NCI-H69 (cell line): ENCODE measurements at regions not wholly inside any gene's neighbourhood (a gene's known extent, or its start where the extent isn't known, plus 50 kb on each side); places are given as distances from the start of the nearest gene placed in this dataset.
"Not testable (repeated sequence)": the region's sequence is repeated elsewhere in the genome, so short reads cannot be mapped to it uniquely, and the experiment has no call there.

Experiments
- DNase-seq: peaks from one replicate; lab custom pipeline; 2025; lab: John Stamatoyannopoulos, UW

DNA sequence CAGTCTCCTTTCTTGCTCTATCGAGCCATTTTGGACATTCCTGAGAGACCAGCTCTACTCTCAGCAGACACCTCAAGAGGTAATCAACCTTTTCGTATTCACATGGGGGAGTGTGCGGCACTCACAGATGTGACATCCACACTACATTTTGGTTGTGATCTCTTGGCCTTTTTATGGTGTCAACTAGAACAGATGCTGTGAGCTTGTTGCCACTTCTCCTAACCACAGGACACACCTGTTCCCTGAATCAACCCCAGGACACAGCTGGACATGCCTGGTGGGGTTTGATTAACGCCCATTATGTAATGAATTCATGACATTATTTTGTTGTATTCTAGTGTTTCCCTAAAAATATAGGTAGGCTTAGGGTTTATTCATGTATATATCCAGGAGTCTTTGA, 1143.6 kb downstream of the TMEM121 start:
- no peak for DNase-seq

GRCh38 chr14:106674093-106674492, 1147.7 kb downstream of the TMEM121 start:
- not testable (repeated sequence) for DNase-seq

- DNase-seq: not testable (repeated sequence)
Observed at GRCh38 chr14:106674509-106675125, 1148.2 kb downstream of the TMEM121 start.

- DNase-seq: not testable (repeated sequence)
Observed at GRCh38 chr14:106675716-106676115, 1149.3 kb downstream of the TMEM121 start.

DNA sequence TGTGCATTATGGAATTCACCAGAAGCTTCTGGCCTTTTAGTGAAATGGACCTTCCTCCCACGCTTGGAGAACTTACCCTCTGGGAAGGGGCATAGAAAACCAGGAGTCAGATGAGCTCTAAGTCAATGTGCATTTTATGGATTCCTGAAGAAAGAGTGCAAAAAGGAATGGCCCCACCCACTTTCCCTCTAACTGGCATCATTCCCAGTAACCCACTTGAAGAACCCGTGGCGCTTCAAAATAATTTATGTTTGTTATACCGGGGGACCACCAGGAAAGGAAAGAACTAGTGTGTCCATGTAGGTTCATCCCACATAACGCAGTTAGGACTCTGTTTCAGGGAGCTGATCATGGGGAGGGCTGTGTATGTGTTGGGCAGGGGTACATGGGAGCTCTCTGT, 1153.4 kb downstream of the TMEM121 start:
- DNase-seq: no peak

DNA sequence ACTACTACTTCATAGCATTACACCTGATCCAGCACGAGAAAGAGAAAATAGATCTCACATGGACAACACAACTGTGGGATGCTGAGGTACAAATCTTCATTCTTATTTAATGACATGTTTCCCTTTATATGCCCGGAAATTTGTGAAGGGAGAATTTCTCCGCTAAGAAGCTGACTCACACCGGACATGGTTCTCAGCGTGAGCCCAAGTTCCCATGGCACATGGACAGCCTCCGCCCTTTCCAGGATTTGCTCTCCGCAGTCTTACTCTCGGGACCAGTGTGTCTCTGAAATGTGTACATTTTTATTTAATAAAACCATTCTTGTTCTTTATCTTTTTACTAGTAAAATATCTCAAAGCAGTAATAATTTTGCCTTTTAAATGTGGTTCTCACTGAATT, 1154.8 kb downstream of the TMEM121 start:
- DNase-seq: no peak

DNA sequence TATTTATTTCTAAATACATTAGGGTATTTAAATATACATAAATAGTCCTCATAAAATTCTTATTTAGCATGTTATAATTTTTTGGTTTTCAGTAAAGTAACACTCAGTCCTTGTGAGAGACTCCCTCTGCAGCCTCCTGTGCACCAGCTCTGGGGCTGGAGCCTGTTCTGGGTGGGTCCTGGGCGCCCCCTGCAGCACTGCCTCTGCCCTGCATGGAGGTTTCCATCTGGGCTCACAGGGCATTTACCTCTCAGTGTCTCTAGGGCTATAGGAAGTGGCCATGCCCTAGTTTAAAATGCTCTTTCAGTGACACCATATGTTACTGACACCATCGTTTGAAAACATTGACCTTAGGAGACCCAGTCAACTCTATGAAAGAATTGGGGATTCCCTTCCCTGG, 1155.2 kb downstream of the TMEM121 start:
- no peak for DNase-seq

DNA sequence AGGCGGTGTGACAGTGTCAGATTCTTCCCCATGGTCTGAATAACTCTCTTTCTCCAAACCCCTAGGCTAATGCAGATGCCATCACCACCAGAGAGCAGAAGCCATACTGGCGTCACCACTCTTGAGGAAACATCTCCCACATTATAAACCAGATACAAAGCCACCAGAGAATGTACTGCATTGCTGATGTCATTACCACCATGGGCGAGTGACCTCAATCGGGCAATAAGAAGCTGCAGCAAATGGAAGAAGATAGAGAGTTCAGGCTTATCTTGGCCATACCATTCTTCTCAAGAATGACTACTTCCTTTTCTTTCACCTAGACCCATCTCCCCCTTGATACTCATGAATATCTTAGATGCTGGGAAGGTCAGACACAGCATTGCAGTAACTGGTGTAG, 1157.2 kb downstream of the TMEM121 start:
- DNase-seq: no peak

DNA sequence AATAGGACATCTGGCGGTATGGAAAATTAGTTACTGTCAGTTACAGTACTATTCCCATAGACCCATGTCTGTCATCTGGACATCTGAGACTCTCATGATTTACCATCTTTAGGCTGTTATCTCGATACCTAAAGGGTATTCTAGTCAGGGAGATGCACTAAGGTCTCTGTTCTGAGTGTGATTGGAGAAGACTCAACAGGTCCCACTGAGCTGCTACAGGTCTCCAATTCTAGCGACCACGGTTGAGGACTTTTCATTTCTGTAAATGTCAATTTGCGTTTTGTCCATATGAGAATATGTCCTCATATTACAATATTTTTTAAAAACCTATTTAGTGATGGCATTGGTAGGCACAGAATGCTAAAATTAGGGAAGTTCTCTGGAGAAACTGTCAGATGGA, 1160.2 kb downstream of the TMEM121 start:
- DNase-seq: no peak

DNA sequence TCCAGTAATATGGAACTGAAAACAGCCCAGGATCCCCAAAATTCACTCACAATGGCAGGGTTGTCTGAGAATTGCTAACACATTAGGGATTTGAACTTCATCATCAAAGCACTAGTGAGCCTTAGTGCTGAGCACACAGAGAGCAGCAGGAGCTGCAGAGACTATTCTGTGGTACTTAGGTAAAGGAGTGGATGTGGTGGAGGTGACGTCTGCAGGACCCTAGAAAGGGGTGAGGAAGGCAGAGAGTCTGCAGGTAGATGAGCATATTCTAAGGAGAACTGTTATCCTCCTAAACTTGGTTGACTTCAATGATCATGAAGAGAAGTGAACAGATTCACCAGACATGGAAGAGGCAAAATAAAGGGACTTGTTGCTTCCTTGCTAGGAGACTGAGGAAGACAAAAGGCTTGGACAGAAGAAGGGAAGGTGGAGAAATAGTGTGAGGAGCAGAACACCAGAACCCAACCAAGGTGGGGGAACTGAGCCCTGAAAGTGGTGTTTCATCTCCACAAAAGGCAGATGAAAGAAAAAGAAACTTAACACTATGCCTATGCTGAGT, 1164.0 kb downstream of the TMEM121 start:
- no peak for DNase-seq

DNA sequence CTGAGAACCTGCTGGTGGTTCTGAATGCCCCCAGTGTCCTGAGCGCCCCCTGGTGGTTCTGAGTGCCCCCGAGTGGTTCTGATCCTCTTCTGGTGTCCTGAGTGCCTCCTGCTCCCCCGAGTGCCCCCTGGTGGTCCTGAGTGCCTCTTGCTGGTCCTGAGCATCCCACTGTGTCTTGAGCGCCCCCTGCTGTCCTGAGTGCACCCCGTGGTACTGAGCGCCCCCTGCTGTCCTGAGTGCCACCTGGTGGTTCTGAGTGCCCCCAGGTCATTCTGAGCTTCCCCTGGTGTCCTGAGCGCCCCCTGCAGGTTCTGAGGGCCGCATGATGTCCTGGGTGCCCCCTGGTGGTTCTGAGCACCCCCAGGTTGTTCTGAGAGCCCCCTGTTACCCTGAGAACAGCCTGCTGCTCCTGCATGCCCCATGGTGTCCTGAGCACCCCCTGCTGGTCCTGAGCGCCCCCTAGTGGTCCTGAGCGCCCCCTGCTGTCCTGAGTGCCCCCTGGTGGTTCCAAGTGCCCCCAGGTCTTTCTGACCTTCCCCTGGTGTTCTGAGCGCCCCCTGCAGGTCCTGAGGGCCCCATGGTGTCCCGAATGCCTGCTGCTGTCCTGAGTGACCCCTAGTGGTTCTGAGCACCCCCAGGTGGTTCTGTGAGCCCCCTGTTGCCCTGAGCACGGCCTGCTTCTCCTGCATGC, 1165.4 kb downstream of the TMEM121 start:
- peak; percentile 24 for DNase-seq

GRCh38 chr14:106694638-106695393, 1168.4 kb downstream of the TMEM121 start:
- DNase-seq: peak; percentile 6

DNA sequence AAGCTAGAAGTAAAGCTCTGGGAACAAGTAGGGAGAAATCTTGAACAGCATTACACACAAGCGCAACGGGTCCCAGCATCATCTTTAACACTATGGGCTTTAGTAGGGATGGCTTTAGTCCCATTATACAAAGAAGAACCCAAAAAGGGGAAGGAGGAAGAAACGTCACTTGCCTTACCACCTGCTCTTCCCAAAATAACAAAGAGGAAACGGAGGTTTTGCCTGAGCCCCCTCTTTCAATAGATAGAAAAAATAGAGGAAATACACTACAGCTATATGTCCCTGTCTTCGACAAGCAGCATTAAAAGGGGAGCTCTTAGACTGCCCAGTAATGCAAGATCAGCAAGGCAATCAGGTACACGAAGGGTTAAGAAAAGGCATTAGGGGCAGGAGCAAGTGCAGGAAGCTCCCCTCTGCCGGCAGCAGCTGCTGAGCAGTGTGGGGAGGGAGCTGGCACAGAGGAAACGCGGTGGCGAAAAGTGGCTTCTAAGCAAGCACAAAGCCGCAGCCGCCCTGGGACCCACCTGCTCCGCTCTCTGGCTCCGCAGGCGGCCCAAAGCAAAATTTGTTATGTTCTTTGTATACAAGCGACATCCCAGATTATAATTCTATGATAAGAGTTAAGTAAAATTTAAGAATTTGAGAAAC, 1172.4 kb downstream of the TMEM121 start:
- not testable (repeated sequence) for DNase-seq

- not testable (repeated sequence) for DNase-seq
Observed at GRCh38 chr14:106703651-106704050, 1177.3 kb downstream of the TMEM121 start.

- DNase-seq: not testable (repeated sequence)
Observed at GRCh38 chr14:106706488-106706887, 1180.1 kb downstream of the TMEM121 start.

GRCh38 chr14:106710187-106710586, 1183.8 kb downstream of the TMEM121 start:
- DNase-seq: not testable (repeated sequence)

DNA sequence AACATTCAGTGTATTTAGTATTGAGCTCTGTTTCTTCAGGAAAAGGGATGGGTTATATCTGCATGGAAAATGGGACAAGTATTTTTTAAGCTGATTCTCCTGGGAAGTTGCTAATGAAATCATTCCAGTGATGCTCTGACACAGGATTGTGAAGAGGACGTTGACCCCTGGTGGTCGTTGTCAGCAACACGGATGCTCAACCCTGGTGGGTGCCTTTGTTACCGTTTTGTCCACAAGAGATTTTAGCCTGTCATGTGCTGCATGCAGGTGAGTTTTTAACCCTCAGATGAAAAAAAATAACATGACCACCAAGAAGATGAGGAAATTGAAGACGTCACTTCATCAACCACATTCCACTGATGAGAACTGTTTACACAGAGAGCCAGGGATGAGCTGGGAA, 1186.1 kb downstream of the TMEM121 start:
- not testable (repeated sequence) for DNase-seq

DNA sequence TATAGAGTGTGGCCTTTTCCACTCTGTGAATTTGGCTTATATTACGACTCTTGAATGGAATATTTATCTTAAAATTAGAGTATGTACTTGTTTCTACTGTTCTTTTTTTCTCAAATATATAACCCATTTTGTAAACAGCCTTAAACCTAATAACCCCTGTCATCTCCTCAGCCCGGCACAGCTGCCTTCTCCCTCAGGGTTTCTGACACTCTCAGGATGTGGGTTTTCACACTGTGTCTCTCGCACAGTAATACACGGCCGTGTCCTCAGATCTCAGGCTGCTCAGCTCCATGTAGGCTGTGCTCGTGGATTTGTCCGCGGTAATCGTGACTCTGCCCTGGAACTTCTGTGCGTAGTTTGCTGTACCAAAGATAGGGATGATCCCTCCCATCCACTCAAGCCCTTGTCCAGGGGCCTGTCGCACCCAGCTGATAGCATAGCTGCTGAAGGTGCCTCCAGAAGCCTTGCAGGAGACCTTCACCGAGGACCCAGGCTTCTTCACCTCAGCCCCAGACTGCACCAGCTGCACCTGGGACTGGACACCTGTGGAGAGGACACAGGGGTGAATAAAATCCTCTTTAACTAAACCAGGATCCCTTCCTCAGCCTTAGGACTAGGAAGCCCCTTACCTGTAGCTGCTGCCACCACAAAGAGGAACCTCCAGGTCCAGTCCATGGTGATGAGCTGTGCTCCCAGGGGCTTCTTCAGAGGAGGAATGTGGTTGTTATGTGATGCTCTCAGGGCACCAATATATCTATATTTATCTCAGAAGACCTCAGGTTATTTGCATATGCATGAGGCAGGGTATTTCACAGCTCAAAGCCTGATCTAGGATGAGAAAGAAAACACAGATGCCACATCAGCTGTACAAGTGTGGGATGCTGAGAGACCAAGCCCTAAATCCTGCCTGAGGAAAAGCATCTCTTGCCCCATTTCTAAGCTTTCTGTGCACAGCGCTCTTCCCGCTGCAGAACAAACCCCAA, 1188.4 kb downstream of the TMEM121 start:
- not testable (repeated sequence) for DNase-seq

GRCh38 chr14:106717544-106717943, 1191.2 kb downstream of the TMEM121 start:
- not testable (repeated sequence) for DNase-seq

- not testable (repeated sequence) for DNase-seq
Observed at GRCh38 chr14:106719880-106720279, 1193.5 kb downstream of the TMEM121 start.

GRCh38 chr14:106721926-106722325, 1195.5 kb downstream of the TMEM121 start:
- DNase-seq: not testable (repeated sequence)
